ENCODE measurements at regions not wholly inside any gene's neighbourhood (a gene's known extent, or its start where the extent isn't known, plus 50 kb on each side); places are given as distances from the start of the nearest gene placed in this dataset.

GRCh38 chr13:110061270-110061669 lies 245.7 kb downstream of the COL4A1 start:
- H3K9me3 ChIP-seq (ENCODE audit: control extremely low read depth in 1 of 5, control insufficient read depth in 4 of 5, insufficient read depth in 2 of 5, low read depth in 1 of 5, low read length in 4 of 5) = no peaks in the 10 kb centered on the region
- DNase-seq = no peak
- WGBS (ENCODE audit: insufficient coverage) = 100% methylated on average over 3 of the region's 4 CpGs
- H3K4me3 ChIP-seq (ENCODE audit: control insufficient read depth in 1 of 7, extremely low read depth in 1 of 7, insufficient read depth in 4 of 7, low read depth in 2 of 7, low read length in 6 of 7) = no peak overlapping the region
- POLR2A ChIA-PET = no interaction called here
- no peak overlapping the region for H3K27ac ChIP-seq (ENCODE audit: insufficient read depth in 1 of 2, low read depth in 1 of 2, low read length in 2 of 2, poor library complexity in 1 of 2, severe bottlenecking in 2 of 2)
- H3K4me1 ChIP-seq (ENCODE audit: control extremely low read depth in 1 of 4, control insufficient read depth in 4 of 4, insufficient read depth in 4 of 4, low read length in 3 of 4) = no peaks in the 10 kb centered on the region
- CTCF ChIA-PET = no interaction called here
- H3K36me3 ChIP-seq (ENCODE audit: control insufficient read depth in 4 of 4, insufficient read depth in 4 of 4, low read length in 3 of 4) = no peaks in the 10 kb centered on the region
- peaks cover 0 to 5% (median 2%) of the 10 kb centered on the region in 5 experiments for H3K27me3 ChIP-seq (replicated peaks in 2 of 5; ENCODE audit: control insufficient read depth in 4 of 5, insufficient read depth in 5 of 5, low read length in 4 of 5)

DNA sequence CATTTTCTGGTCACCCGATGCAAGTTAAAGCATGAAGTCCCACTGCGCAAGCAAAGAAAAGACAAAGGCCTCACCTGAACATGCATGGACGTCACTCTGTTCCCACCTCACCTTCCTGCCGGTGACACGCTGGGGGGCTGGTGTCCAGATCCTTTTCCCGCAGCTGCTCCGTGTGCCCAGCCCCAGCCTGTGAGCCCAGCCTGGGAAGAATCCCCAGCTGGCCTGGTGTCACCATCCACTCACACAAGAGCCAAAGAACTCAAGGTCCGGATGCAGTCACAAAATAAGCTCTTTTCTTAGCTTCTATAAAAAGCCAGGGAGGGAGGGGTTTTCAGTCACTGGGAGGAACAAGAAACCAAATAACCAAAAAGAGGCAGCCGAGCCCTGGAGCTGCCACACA lies 249.9 kb downstream of the COL4A1 start:
- Histone ChIP-seq H3K9me3 (ENCODE audit: control extremely low read depth in 1 of 5, control insufficient read depth in 4 of 5, insufficient read depth in 2 of 5, low read depth in 1 of 5, low read length in 4 of 5) (no peaks in the 10 kb centered on the region), H3K27me3 (replicated peaks in 2 of 5; ENCODE audit: control insufficient read depth in 4 of 5, insufficient read depth in 5 of 5, low read length in 4 of 5) (peaks cover 0 to 7% (median 3%) of the 10 kb centered on the region in 5 experiments), H3K27ac (ENCODE audit: insufficient read depth in 1 of 2, low read depth in 1 of 2, low read length in 2 of 2, poor library complexity in 1 of 2, severe bottlenecking in 2 of 2) (no peak overlapping the region), H3K4me3 (ENCODE audit: control insufficient read depth in 1 of 7, extremely low read depth in 1 of 7, insufficient read depth in 4 of 7, low read depth in 2 of 7, low read length in 6 of 7) (no peak overlapping the region), H3K36me3 (ENCODE audit: control insufficient read depth in 4 of 4, insufficient read depth in 4 of 4, low read length in 3 of 4) (no peaks in the 10 kb centered on the region), H3K4me1 (ENCODE audit: control extremely low read depth in 1 of 4, control insufficient read depth in 4 of 4, insufficient read depth in 4 of 4, low read length in 3 of 4) (peaks cover 0 to 6% (median 2%) of the 10 kb centered on the region in 4 experiments)
- CTCF ChIA-PET = no interaction called here
- POLR2A ChIA-PET = no interaction called here
- DNase-seq = no peak
- WGBS (ENCODE audit: insufficient coverage) = 97% methylated on average over 6 of the region's 9 CpGs

- POLR2A ChIA-PET = no interaction called here
- no peak for DNase-seq
- Histone ChIP-seq H3K27me3 (replicated peaks in 2 of 5; ENCODE audit: control insufficient read depth in 4 of 5, insufficient read depth in 5 of 5, low read length in 4 of 5) (peaks cover 0 to 7% (median 3%) of the 10 kb centered on the region in 5 experiments), H3K4me1 (ENCODE audit: control extremely low read depth in 1 of 4, control insufficient read depth in 4 of 4, insufficient read depth in 4 of 4, low read length in 3 of 4) (peaks cover 0 to 6% (median 2%) of the 10 kb centered on the region in 4 experiments), H3K4me3 (ENCODE audit: control insufficient read depth in 1 of 7, extremely low read depth in 1 of 7, insufficient read depth in 4 of 7, low read depth in 2 of 7, low read length in 6 of 7) (no peak overlapping the region), H3K27ac (ENCODE audit: insufficient read depth in 1 of 2, low read depth in 1 of 2, low read length in 2 of 2, poor library complexity in 1 of 2, severe bottlenecking in 2 of 2) (no peak overlapping the region), H3K36me3 (ENCODE audit: control insufficient read depth in 4 of 4, insufficient read depth in 4 of 4, low read length in 3 of 4) (no peaks in the 10 kb centered on the region), H3K9me3 (ENCODE audit: control extremely low read depth in 1 of 5, control insufficient read depth in 4 of 5, insufficient read depth in 2 of 5, low read depth in 1 of 5, low read length in 4 of 5) (no peaks in the 10 kb centered on the region)
- CTCF ChIA-PET = no interaction called here
- WGBS (ENCODE audit: insufficient coverage) = 100% methylated on average over 5 of the region's 5 CpGs
These were observed 250.3 kb downstream of the COL4A1 start for GRCh38 chr13:110056640-110057039.

DNA sequence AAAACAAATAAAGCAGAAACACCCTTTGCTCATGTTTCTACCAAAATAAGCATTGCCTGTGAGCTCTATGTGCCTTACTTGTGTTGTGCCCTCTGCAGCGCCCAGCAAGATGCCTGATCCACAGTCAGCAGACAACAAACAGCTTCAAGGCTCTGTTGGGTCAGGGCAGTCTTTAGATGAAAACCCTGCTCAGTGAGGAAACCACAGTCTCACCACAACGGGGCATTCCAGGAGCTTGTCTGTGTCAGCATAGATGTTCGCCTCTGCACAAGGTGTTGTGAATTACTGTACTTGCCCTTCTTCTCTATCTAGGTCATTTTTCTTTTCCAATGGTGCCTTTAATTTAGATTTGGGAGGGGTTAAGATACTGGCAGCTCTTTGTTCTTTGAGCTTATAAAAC lies 251.9 kb downstream of the COL4A1 start:
- Histone ChIP-seq H3K27ac (ENCODE audit: insufficient read depth in 1 of 2, low read depth in 1 of 2, low read length in 2 of 2, poor library complexity in 1 of 2, severe bottlenecking in 2 of 2) (no peak overlapping the region), H3K4me3 (ENCODE audit: control insufficient read depth in 1 of 7, extremely low read depth in 1 of 7, insufficient read depth in 4 of 7, low read depth in 2 of 7, low read length in 6 of 7) (no peak overlapping the region), H3K9me3 (ENCODE audit: control extremely low read depth in 1 of 5, control insufficient read depth in 4 of 5, insufficient read depth in 2 of 5, low read depth in 1 of 5, low read length in 4 of 5) (no peaks in the 10 kb centered on the region), H3K36me3 (ENCODE audit: control insufficient read depth in 4 of 4, insufficient read depth in 4 of 4, low read length in 3 of 4) (no peaks in the 10 kb centered on the region), H3K4me1 (ENCODE audit: control extremely low read depth in 1 of 4, control insufficient read depth in 4 of 4, insufficient read depth in 4 of 4, low read length in 3 of 4) (peaks cover 0 to 6% (median 2%) of the 10 kb centered on the region in 4 experiments), H3K27me3 (replicated peaks in 2 of 5; ENCODE audit: control insufficient read depth in 4 of 5, insufficient read depth in 5 of 5, low read length in 4 of 5) (peaks cover 0 to 7% (median 2%) of the 10 kb centered on the region in 5 experiments)
- peak in 2 of 3 donors; percentile 39 to 44 for DNase-seq
- 64% methylated on average over 1 of the region's 3 CpGs for WGBS (ENCODE audit: insufficient coverage)
- ChIA-PET CTCF (no interaction called here), POLR2A (no interaction called here)

DNA sequence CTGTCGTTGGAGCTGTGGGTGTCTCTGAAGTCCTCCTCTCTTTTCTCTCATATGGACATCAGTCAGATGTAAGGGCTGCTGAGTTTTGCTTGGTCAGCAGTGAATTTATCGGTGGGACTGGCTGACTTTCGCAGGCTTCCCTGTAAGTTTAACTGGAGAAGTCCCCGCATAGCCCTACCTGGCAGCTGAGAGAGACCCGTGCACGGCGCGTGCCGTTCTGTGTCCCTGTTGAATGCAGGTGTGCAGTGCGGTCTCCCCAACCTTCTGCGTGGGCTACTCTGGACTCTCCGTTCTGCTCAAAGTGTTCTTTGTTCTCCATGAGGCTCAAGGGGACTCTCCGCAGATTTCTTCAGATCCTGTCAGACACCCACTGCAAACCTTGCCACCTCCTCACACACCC lies 252.9 kb downstream of the COL4A1 start:
- H3K27me3 ChIP-seq (replicated peaks in 2 of 5; ENCODE audit: control insufficient read depth in 4 of 5, insufficient read depth in 5 of 5, low read length in 4 of 5) = peaks cover 0 to 7% (median 2%) of the 10 kb centered on the region in 5 experiments
- CTCF ChIA-PET = no interaction called here
- no peak for DNase-seq
- H3K4me3 ChIP-seq (ENCODE audit: control insufficient read depth in 1 of 7, extremely low read depth in 1 of 7, insufficient read depth in 4 of 7, low read depth in 2 of 7, low read length in 6 of 7) = no peak overlapping the region
- H3K4me1 ChIP-seq (ENCODE audit: control extremely low read depth in 1 of 4, control insufficient read depth in 4 of 4, insufficient read depth in 4 of 4, low read length in 3 of 4) = peaks cover 0 to 6% (median 2%) of the 10 kb centered on the region in 4 experiments
- H3K27ac ChIP-seq (ENCODE audit: insufficient read depth in 1 of 2, low read depth in 1 of 2, low read length in 2 of 2, poor library complexity in 1 of 2, severe bottlenecking in 2 of 2) = no peak overlapping the region
- H3K36me3 ChIP-seq (ENCODE audit: control insufficient read depth in 4 of 4, insufficient read depth in 4 of 4, low read length in 3 of 4) = no peaks in the 10 kb centered on the region
- no peaks in the 10 kb centered on the region for H3K9me3 ChIP-seq (ENCODE audit: control extremely low read depth in 1 of 5, control insufficient read depth in 4 of 5, insufficient read depth in 2 of 5, low read depth in 1 of 5, low read length in 4 of 5)
- POLR2A ChIA-PET = interaction anchor here (0.7 kb wide), 1 partner anchor 100 kb away, joined by 3 read pairs; no protein-coding TSS in a partner anchor
- 98% methylated on average over 12 of the region's 13 CpGs for WGBS (ENCODE audit: insufficient coverage)

DNA sequence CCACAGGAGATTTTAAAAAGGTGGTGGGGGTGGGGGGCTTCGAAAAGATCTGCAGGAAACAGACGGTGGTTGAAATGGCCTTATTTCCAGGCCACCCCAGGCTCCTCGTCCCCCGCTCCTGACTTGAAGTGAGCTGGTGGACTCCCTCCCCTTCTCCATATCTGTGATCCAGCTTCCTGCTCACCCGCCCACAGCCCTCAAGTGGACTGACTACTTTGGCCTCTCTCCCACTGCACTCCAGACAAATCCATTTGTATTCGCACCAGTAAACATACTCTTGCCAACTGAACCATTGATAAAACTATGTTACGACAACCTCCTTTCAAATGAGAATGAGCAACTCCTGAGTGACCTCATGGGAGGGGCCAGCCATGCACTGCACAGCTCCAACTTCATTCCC lies 259.5 kb downstream of the COL4A1 start:
- no peaks in the 10 kb centered on the region for H3K9me3 ChIP-seq (ENCODE audit: control extremely low read depth in 1 of 5, control insufficient read depth in 4 of 5, insufficient read depth in 2 of 5, low read depth in 1 of 5, low read length in 4 of 5)
- H3K4me3 ChIP-seq (ENCODE audit: control insufficient read depth in 1 of 7, extremely low read depth in 1 of 7, insufficient read depth in 4 of 7, low read depth in 2 of 7, low read length in 6 of 7) = peak overlapping the region in 2 of 7 experiments; percentile 30 to 36
- POLR2A ChIA-PET = no interaction called here
- peaks cover 0 to 19% (median 5%) of the 10 kb centered on the region in 5 experiments for H3K27me3 ChIP-seq (replicated peaks in 2 of 5; ENCODE audit: control insufficient read depth in 4 of 5, insufficient read depth in 5 of 5, low read length in 4 of 5)
- WGBS (ENCODE audit: insufficient coverage) = 0% methylated on average over 6 of the region's 7 CpGs
- peak; percentile 51 to 90 (median 74) for DNase-seq
- H3K36me3 ChIP-seq (ENCODE audit: control insufficient read depth in 4 of 4, insufficient read depth in 4 of 4, low read length in 3 of 4) = no peaks in the 10 kb centered on the region
- H3K4me1 ChIP-seq (ENCODE audit: control extremely low read depth in 1 of 4, control insufficient read depth in 4 of 4, insufficient read depth in 4 of 4, low read length in 3 of 4) = peaks cover 7 to 23% (median 18%) of the 10 kb centered on the region in 4 experiments
- H3K27ac ChIP-seq (ENCODE audit: insufficient read depth in 1 of 2, low read depth in 1 of 2, low read length in 2 of 2, poor library complexity in 1 of 2, severe bottlenecking in 2 of 2) = no peak overlapping the region
- CTCF ChIA-PET = interaction anchor here (1.3 to 1.4 kb wide), 2 partner anchors 11 to 12 kb away, joined by 4 read pairs; no protein-coding TSS in a partner anchor

- ChIA-PET POLR2A (no interaction called here), CTCF (interaction anchor here (1.3 kb wide), 1 partner anchor 13 kb away, joined by 4 read pairs; no protein-coding TSS in a partner anchor)
- DNase-seq = peak in 2 of 3 donors; percentile 10 to 22
- WGBS (ENCODE audit: insufficient coverage) = no CpG with 5 or more reads among the region's 4 CpGs
- Histone ChIP-seq H3K27ac (ENCODE audit: insufficient read depth in 1 of 2, low read depth in 1 of 2, low read length in 2 of 2, poor library complexity in 1 of 2, severe bottlenecking in 2 of 2) (no peak overlapping the region), H3K4me3 (ENCODE audit: control insufficient read depth in 1 of 7, extremely low read depth in 1 of 7, insufficient read depth in 4 of 7, low read depth in 2 of 7, low read length in 6 of 7) (peak overlapping the region in 2 of 7 experiments; percentile 16 to 36), H3K27me3 (replicated peaks in 2 of 5; ENCODE audit: control insufficient read depth in 4 of 5, insufficient read depth in 5 of 5, low read length in 4 of 5) (peaks cover 0 to 19% (median 5%) of the 10 kb centered on the region in 5 experiments), H3K4me1 (ENCODE audit: control extremely low read depth in 1 of 4, control insufficient read depth in 4 of 4, insufficient read depth in 4 of 4, low read length in 3 of 4) (peaks cover 7 to 23% (median 18%) of the 10 kb centered on the region in 4 experiments), H3K9me3 (ENCODE audit: control extremely low read depth in 1 of 5, control insufficient read depth in 4 of 5, insufficient read depth in 2 of 5, low read depth in 1 of 5, low read length in 4 of 5) (no peaks in the 10 kb centered on the region), H3K36me3 (ENCODE audit: control insufficient read depth in 4 of 4, insufficient read depth in 4 of 4, low read length in 3 of 4) (no peaks in the 10 kb centered on the region)
These were observed 260.1 kb downstream of the COL4A1 start for GRCh38 chr13:110046811-110047210.
